ENCODE measurements at regions not wholly inside any gene's neighbourhood (a gene's known extent, or its start where the extent isn't known, plus 50 kb on each side); places are given as distances from the start of the nearest gene placed in this dataset.

GRCh38 chr1:30406996-30407864, 316.2 kb downstream of the MATN1 start:
- H3K27me3 ChIP-seq: peaks cover 8% of the 10 kb centered on the region
- H3K4me3 ChIP-seq (ENCODE audit: low read depth, low read length): no peak overlapping the region
- no peak for DNase-seq
- TF ChIP-seq CTCF (IDR thresholded peaks at IDR 0.05; ENCODE audit: low read depth, low read length): no peak
- peaks cover 9% of the 10 kb centered on the region for H3K4me1 ChIP-seq
- H3K9me3 ChIP-seq: no peaks in the 10 kb centered on the region
- H3K36me3 ChIP-seq: no peaks in the 10 kb centered on the region

- DNase-seq: no peak
- Histone ChIP-seq H3K9me3 (no peaks in the 10 kb centered on the region), H3K36me3 (no peaks in the 10 kb centered on the region), H3K4me1 (peaks cover 9% of the 10 kb centered on the region), H3K27me3 (peaks cover 8% of the 10 kb centered on the region), H3K4me3 (ENCODE audit: low read depth, low read length) (no peak overlapping the region)
- no peak for TF ChIP-seq CTCF (IDR thresholded peaks at IDR 0.05; ENCODE audit: low read depth, low read length)
These were observed 317.7 kb downstream of the MATN1 start for GRCh38 chr1:30405631-30406212.

GRCh38 chr1:30405081-30405480, 318.3 kb downstream of the MATN1 start:
- TF ChIP-seq CTCF (IDR thresholded peaks at IDR 0.05; ENCODE audit: low read depth, low read length): no peak
- Histone ChIP-seq H3K36me3 (no peaks in the 10 kb centered on the region), H3K4me1 (peaks cover 9% of the 10 kb centered on the region), H3K27me3 (peaks cover 8% of the 10 kb centered on the region), H3K9me3 (no peaks in the 10 kb centered on the region), H3K4me3 (ENCODE audit: low read depth, low read length) (no peak overlapping the region)
- DNase-seq: no peak

- no peak for DNase-seq
- no peaks in the 10 kb centered on the region for H3K36me3 ChIP-seq
- peaks cover 8% of the 10 kb centered on the region for H3K27me3 ChIP-seq
- H3K4me3 ChIP-seq (ENCODE audit: low read depth, low read length): no peak overlapping the region
- H3K9me3 ChIP-seq: no peaks in the 10 kb centered on the region
- TF ChIP-seq CTCF (IDR thresholded peaks at IDR 0.05; ENCODE audit: low read depth, low read length): no peak
- H3K4me1 ChIP-seq: peaks cover 9% of the 10 kb centered on the region
These were observed 319.0 kb downstream of the MATN1 start for GRCh38 chr1:30404341-30404740.

- H3K9me3 ChIP-seq: no peaks in the 10 kb centered on the region
- no peak for TF ChIP-seq CTCF (IDR thresholded peaks at IDR 0.05; ENCODE audit: low read depth, low read length)
These were observed 319.7 kb downstream of the MATN1 start for GRCh38 chr1:30403726-30404125.

GRCh38 chr1:30403061-30403645, 320.2 kb downstream of the MATN1 start:
- Histone ChIP-seq H3K4me1 (peaks cover 9% of the 10 kb centered on the region), H3K9me3 (no peaks in the 10 kb centered on the region), H3K27me3 (peaks cover 8% of the 10 kb centered on the region), H3K36me3 (no peaks in the 10 kb centered on the region), H3K4me3 (ENCODE audit: low read depth, low read length) (no peak overlapping the region)
- no peak for TF ChIP-seq CTCF (IDR thresholded peaks at IDR 0.05; ENCODE audit: low read depth, low read length)
- DNase-seq: no peak

More at GRCh38 chr1:30403726-30404125, 319.7 kb downstream of the MATN1 start:
- Histone ChIP-seq H3K36me3 (no peaks in the 10 kb centered on the region), H3K4me3 (ENCODE audit: low read depth, low read length) (no peak overlapping the region), H3K27me3 (peaks cover 8% of the 10 kb centered on the region), H3K4me1 (peaks cover 9% of the 10 kb centered on the region)
- DNase-seq: no peak
